ENCODE measurements at regions not wholly inside any gene's neighbourhood (a gene's known extent, or its start where the extent isn't known, plus 50 kb on each side); places are given as distances from the start of the nearest gene placed in this dataset.

DNA sequence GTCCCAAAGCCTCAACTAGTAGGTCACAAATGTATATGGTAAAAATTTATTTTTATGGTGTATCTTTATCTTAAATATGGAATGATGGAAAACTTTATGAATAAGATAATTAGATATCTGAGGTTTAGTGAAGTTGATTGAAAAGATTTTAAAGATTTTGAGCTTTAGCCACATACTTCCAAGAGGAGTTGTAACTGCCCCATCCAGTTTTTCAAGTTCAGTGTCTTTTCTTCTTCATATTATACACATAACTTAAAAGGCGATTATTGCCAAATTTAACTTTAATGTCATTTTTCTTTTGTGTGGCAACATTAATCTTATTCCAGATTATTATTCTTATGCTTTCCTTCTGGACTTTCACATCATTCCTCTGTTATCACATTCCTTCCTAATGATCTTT, 266.4 kb downstream of the TINAG start:
- no peaks in the 10 kb centered on the region for H3K4me1 ChIP-seq (ENCODE audit: control insufficient read depth, low read length)
- no peaks in the 10 kb centered on the region for H3K9me2 ChIP-seq (replicated peaks; ENCODE audit: control insufficient read depth, low read length)

DNA sequence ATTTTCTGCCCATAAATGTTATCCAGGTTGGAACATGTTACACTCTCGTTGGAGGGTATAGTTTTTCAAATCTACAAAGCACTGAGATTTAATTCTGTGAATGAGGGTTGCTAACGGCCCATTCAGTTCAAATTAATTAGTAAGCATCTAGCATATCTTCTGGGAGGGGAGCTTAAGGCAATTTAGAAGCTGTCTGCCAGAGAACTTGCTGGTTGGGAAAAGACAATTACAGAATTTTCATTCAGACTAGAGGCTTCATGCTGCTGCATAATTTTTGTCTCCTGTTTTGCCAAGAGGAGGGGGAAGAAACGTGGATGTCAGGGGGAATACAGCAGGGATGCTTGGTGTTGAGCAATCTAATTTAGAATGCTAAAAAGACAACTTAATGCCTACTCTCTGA, 268.3 kb upstream of the FAM83B start:
- TF ChIP-seq EZH2phosphoT487 (IDR thresholded peaks at IDR 0.05; ENCODE audit: borderline replicate concordance, low read length): no peak
- TF ChIP-seq, protein P1, sequence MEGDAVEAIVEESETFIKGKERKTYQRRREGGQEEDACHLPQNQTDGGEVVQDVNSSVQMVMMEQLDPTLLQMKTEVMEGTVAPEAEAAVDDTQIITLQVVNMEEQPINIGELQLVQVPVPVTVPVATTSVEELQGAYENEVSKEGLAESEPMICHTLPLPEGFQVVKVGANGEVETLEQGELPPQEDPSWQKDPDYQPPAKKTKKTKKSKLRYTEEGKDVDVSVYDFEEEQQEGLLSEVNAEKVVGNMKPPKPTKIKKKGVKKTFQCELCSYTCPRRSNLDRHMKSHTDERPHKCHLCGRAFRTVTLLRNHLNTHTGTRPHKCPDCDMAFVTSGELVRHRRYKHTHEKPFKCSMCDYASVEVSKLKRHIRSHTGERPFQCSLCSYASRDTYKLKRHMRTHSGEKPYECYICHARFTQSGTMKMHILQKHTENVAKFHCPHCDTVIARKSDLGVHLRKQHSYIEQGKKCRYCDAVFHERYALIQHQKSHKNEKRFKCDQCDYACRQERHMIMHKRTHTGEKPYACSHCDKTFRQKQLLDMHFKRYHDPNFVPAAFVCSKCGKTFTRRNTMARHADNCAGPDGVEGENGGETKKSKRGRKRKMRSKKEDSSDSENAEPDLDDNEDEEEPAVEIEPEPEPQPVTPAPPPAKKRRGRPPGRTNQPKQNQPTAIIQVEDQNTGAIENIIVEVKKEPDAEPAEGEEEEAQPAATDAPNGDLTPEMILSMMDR (IDR thresholded peaks at IDR 0.05; ENCODE audit: low read depth, low read length, poor library complexity, severe bottlenecking): no peak
- Histone ChIP-seq H3K27me3 (ENCODE audit: control insufficient read depth, low read length) (no peaks in the 10 kb centered on the region), H3K27ac (ENCODE audit: low read depth, low read length) (no peak overlapping the region), H3K4me3 (ENCODE audit: low read length) (no peak overlapping the region), H3F3A (ENCODE audit: control insufficient read depth, insufficient read depth) (no peaks in the 10 kb centered on the region), H3K4me1 (ENCODE audit: control insufficient read depth, low read length) (no peaks in the 10 kb centered on the region), H4K20me1 (ENCODE audit: control insufficient read depth, insufficient read depth, low read depth, low read length) (no peaks in the 10 kb centered on the region), H3K9me3 (ENCODE audit: control insufficient read depth, insufficient read depth, low read length) (no peaks in the 10 kb centered on the region), H3K36me3 (ENCODE audit: control insufficient read depth, low read length) (no peaks in the 10 kb centered on the region), H3K9me2 (replicated peaks; ENCODE audit: control insufficient read depth, low read length) (no peaks in the 10 kb centered on the region), H3K4me2 (ENCODE audit: low read length) (no peak overlapping the region), H3K79me2 (ENCODE audit: control insufficient read depth, low read length) (no peaks in the 10 kb centered on the region)

More for the DNA sequence above, 266.4 kb downstream of the TINAG start:
- H3K27me3 ChIP-seq (ENCODE audit: control insufficient read depth, low read length): no peaks in the 10 kb centered on the region
- H4K20me1 ChIP-seq (ENCODE audit: control insufficient read depth, insufficient read depth, low read depth, low read length): no peaks in the 10 kb centered on the region
- H3K4me2 ChIP-seq (ENCODE audit: low read length): no peak overlapping the region
- no peaks in the 10 kb centered on the region for H3F3A ChIP-seq (ENCODE audit: control insufficient read depth, insufficient read depth)
- no peaks in the 10 kb centered on the region for H3K9me3 ChIP-seq (ENCODE audit: control insufficient read depth, insufficient read depth, low read length)
- H3K4me3 ChIP-seq (ENCODE audit: low read length): no peak overlapping the region
- no peak for TF ChIP-seq EZH2phosphoT487 (IDR thresholded peaks at IDR 0.05; ENCODE audit: borderline replicate concordance, low read length)
- TF ChIP-seq, protein P1 (IDR thresholded peaks at IDR 0.05; ENCODE audit: low read depth, low read length, poor library complexity, severe bottlenecking): no peak
- no peaks in the 10 kb centered on the region for H3K36me3 ChIP-seq (ENCODE audit: control insufficient read depth, low read length)
- H3K79me2 ChIP-seq (ENCODE audit: control insufficient read depth, low read length): no peaks in the 10 kb centered on the region
- no peak overlapping the region for H3K27ac ChIP-seq (ENCODE audit: low read depth, low read length)

DNA sequence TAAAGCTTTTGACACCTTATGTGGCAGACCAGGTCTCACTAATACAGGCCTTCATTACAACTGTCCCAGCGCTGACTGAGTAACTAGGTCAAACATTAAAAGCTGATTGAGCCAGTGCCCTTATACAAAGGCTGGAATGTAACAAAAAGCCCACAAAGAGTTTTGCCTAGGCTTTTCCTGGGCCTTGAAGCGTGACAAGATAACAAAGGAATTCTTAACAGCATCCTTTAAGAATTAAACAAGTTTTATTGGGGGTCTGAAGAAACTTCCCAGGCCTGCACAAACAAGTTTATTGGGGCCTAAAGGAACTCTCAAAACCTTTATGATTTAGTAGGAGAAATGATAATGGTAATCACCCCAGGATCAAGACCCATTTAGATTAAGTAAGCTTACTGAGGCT, 267.6 kb upstream of the FAM83B start:
- H4K20me1 ChIP-seq (ENCODE audit: control insufficient read depth, insufficient read depth, low read depth, low read length): no peaks in the 10 kb centered on the region
- H3K27ac ChIP-seq (ENCODE audit: low read depth, low read length): no peak overlapping the region
- H3K9me2 ChIP-seq (replicated peaks; ENCODE audit: control insufficient read depth, low read length): no peaks in the 10 kb centered on the region
- no peaks in the 10 kb centered on the region for H3K9me3 ChIP-seq (ENCODE audit: control insufficient read depth, insufficient read depth, low read length)
- no peak overlapping the region for H3K4me2 ChIP-seq (ENCODE audit: low read length)
- no peaks in the 10 kb centered on the region for H3K79me2 ChIP-seq (ENCODE audit: control insufficient read depth, low read length)
- no peaks in the 10 kb centered on the region for H3K36me3 ChIP-seq (ENCODE audit: control insufficient read depth, low read length)
- no peak overlapping the region for H3K4me3 ChIP-seq (ENCODE audit: low read length)
- H3K4me1 ChIP-seq (ENCODE audit: control insufficient read depth, low read length): no peaks in the 10 kb centered on the region
- H3K27me3 ChIP-seq (ENCODE audit: control insufficient read depth, low read length): no peaks in the 10 kb centered on the region
- no peak for TF ChIP-seq EZH2phosphoT487 (IDR thresholded peaks at IDR 0.05; ENCODE audit: borderline replicate concordance, low read length)
- H3F3A ChIP-seq (ENCODE audit: control insufficient read depth, insufficient read depth): no peaks in the 10 kb centered on the region

DNA sequence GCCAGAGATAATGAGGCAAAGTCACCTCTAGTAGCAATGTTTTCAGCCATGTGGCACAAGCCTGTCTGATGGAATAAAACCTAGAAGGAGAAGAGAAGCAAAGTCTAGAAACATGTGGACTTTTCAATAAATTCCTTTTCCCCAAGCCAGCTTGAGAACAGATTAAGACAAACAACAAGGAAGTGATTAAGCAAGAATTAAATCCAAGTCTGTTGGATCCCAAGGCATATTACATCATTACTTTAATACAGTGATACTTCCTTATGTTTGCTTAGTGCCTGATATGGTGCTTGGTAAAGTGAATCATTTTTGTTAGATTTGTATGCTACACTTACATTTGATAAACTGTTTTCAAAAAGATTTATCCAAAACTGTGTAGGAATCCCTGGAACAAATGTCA, 260.3 kb upstream of the FAM83B start:
- Histone ChIP-seq H3K4me2 (ENCODE audit: low read length) (no peak overlapping the region), H3K27ac (ENCODE audit: low read depth, low read length) (no peak overlapping the region), H3K4me1 (ENCODE audit: control insufficient read depth, low read length) (no peaks in the 10 kb centered on the region), H3K4me3 (ENCODE audit: low read length) (no peak overlapping the region), H3K36me3 (ENCODE audit: control insufficient read depth, low read length) (no peaks in the 10 kb centered on the region), H4K20me1 (ENCODE audit: control insufficient read depth, insufficient read depth, low read depth, low read length) (no peaks in the 10 kb centered on the region), H3F3A (ENCODE audit: control insufficient read depth, insufficient read depth) (no peaks in the 10 kb centered on the region), H3K27me3 (ENCODE audit: control insufficient read depth, low read length) (no peaks in the 10 kb centered on the region), H3K9me3 (ENCODE audit: control insufficient read depth, insufficient read depth, low read length) (no peaks in the 10 kb centered on the region), H3K9me2 (replicated peaks; ENCODE audit: control insufficient read depth, low read length) (no peaks in the 10 kb centered on the region), H3K79me2 (ENCODE audit: control insufficient read depth, low read length) (no peaks in the 10 kb centered on the region)
- no peak for TF ChIP-seq EZH2phosphoT487 (IDR thresholded peaks at IDR 0.05; ENCODE audit: borderline replicate concordance, low read length)
- TF ChIP-seq, protein P1 (IDR thresholded peaks at IDR 0.05; ENCODE audit: low read depth, low read length, poor library complexity, severe bottlenecking): no peak

All from DOHH2 (cell line).